GM23338 (cell line): ENCODE measurements at regions not wholly inside any gene's neighbourhood (a gene's known extent, or its start where the extent isn't known, plus 50 kb on each side); places are given as distances from the start of the nearest gene placed in this dataset.

Source experiments
- ATAC-seq: fragments of 200-7000 bp; cut with Tn5 transposase; 3 replicates; pipeline ENCODE4 v1.9.1; 2020
- DNase-seq: peaks from one replicate; pipeline ENCODE4 v3.0.0-alpha.2; 2015; ENCODE audit warnings: low spot score
- H2AFZ ChIP-seq: fragments of 200-600 bp; sonication (generic); 2 replicates; pipeline ENCODE4 v1.8.0; 2016; ENCODE audit warnings: antibody characterized with exemption, mild to moderate bottlenecking, moderate library complexity
- H3F3A ChIP-seq: fragments of 200-600 bp; sonication (generic); replicated peaks from 2 replicates; pipeline ENCODE4 v1.8.0; 2017; ENCODE audit warnings: antibody characterized with exemption, mixed run types, low read depth
- H3K27ac ChIP-seq: fragments of 200-600 bp; sonication (generic); 2 replicates; pipeline ENCODE4 v1.6.1; 2016; ENCODE audit warnings: low read depth
- H3K27me3 ChIP-seq: fragments of 200-600 bp; sonication (generic); 2 replicates; pipeline ENCODE4 v1.8.0; 2016; ENCODE audit warnings: mild to moderate bottlenecking, mixed run types, moderate library complexity; ENCODE audit not compliant: insufficient read depth
- H3K36me3 ChIP-seq: fragments of 200-600 bp; sonication (generic); 2 replicates; pipeline ENCODE4 v1.8.0; 2016; ENCODE audit warnings: mild to moderate bottlenecking; ENCODE audit not compliant: insufficient read depth
- H3K4me1 ChIP-seq: fragments of 200-600 bp; sonication (generic); 2 replicates; pipeline ENCODE4 v1.8.0; 2016; ENCODE audit warnings: mild to moderate bottlenecking, moderate library complexity; ENCODE audit not compliant: insufficient read depth
- H3K4me2 ChIP-seq: fragments of 200-600 bp; sonication (generic); 2 replicates; pipeline ENCODE4 v1.7.1; 2017; ENCODE audit warnings: mixed run types
- H3K4me3 ChIP-seq: fragments of 200-600 bp; sonication (generic); 2 replicates; pipeline ENCODE4 v1.6.1; 2016; ENCODE audit warnings: mixed run types
- H3K79me2 ChIP-seq: fragments of 200-600 bp; sonication (generic); replicated peaks from 2 replicates; pipeline ENCODE4 v1.8.0; 2017; ENCODE audit warnings: mild to moderate bottlenecking; ENCODE audit not compliant: insufficient read depth
- H3K9me2 ChIP-seq: fragments of 200-600 bp; sonication (generic); 2 replicates; pipeline ENCODE4 v1.8.0; 2017; ENCODE audit not compliant: insufficient read depth
- H4K20me1 ChIP-seq: fragments of 200-600 bp; sonication (generic); replicated peaks from 2 replicates; pipeline ENCODE4 v1.8.0; 2017; ENCODE audit warnings: mild to moderate bottlenecking; ENCODE audit not compliant: insufficient read depth
- H3K27ac Mint-ChIP-seq: 2 replicates; pipeline ENCODE4 v1.8.0; 2020; ENCODE audit warnings: inconsistent platforms, mild to moderate bottlenecking, moderate library complexity, mixed read lengths
- H3K27me3 Mint-ChIP-seq: 3 replicates; pipeline ENCODE4 v1.8.0; 2022; ENCODE audit warnings: low read depth, mild to moderate bottlenecking, moderate library complexity, mixed read lengths, inconsistent platforms; ENCODE audit not compliant: insufficient read depth, poor library complexity
- H3K36me3 Mint-ChIP-seq: 3 replicates; pipeline ENCODE4 v1.8.0; 2021; ENCODE audit warnings: low read depth, mild to moderate bottlenecking, inconsistent platforms, moderate library complexity, mixed read lengths
- H3K4me1 Mint-ChIP-seq: 3 replicates; pipeline ENCODE4 v1.8.0; 2020; ENCODE audit warnings: mild to moderate bottlenecking, inconsistent platforms, mixed read lengths
- H3K4me3 Mint-ChIP-seq: 3 replicates; pipeline ENCODE4 v1.8.0; 2021; ENCODE audit warnings: moderate library complexity, mild to moderate bottlenecking, inconsistent platforms, mixed read lengths
- H3K9me3 Mint-ChIP-seq: 3 replicates; pipeline ENCODE4 v1.8.0; 2020; ENCODE audit warnings: moderate library complexity, mild to moderate bottlenecking, inconsistent platforms, mixed read lengths
- CREB1 ChIP-seq: fragments of 250-450 bp; sonication (Bioruptor Pico); IDR thresholded peaks from 2 replicates; pipeline ENCODE4 v1.5.0; 2020; ENCODE audit warnings: low read depth, mild to moderate bottlenecking, moderate library complexity
- EZH2 ChIP-seq: fragments of 200-600 bp; sonication (generic); IDR thresholded peaks from one replicate; pipeline ENCODE4 v1.8.0; 2017; ENCODE audit warnings: antibody characterized with exemption, mild to moderate bottlenecking, low read depth; ENCODE audit not compliant: unreplicated experiment
- EZH2phosphoT487 ChIP-seq: fragments of 200-600 bp; sonication (generic); IDR thresholded peaks from one replicate; pipeline ENCODE4 v1.8.1; 2018; ENCODE audit warnings: antibody characterized with exemption; ENCODE audit not compliant: unreplicated experiment
- NANOG ChIP-seq: IDR thresholded peaks from 2 replicates; pipeline ENCODE4 v1.6.1; 2016; ENCODE audit warnings: antibody characterized with exemption, borderline replicate concordance
- POLR2AphosphoS5 ChIP-seq: IDR thresholded peaks from 2 replicates; pipeline ENCODE4 v1.6.1; 2016; ENCODE audit warnings: antibody characterized with exemption, low read depth
- STAT1 ChIP-seq: IDR thresholded peaks from one replicate; pipeline ENCODE4 v1.6.1; 2016; ENCODE audit warnings: antibody characterized with exemption; ENCODE audit not compliant: unreplicated experiment
- TF ChIP-seq, protein P1 (sequence below): IDR thresholded peaks from 2 replicates; pipeline ENCODE4 v1.6.1; 2016; ENCODE audit warnings: antibody characterized with exemption
- TF ChIP-seq, protein P2 (sequence below): fragments of 250-450 bp; sonication (Bioruptor Pico); IDR thresholded peaks from 2 replicates; pipeline ENCODE4 v1.5.0; 2020; ENCODE audit warnings: mild to moderate bottlenecking, moderate library complexity

DNA sequence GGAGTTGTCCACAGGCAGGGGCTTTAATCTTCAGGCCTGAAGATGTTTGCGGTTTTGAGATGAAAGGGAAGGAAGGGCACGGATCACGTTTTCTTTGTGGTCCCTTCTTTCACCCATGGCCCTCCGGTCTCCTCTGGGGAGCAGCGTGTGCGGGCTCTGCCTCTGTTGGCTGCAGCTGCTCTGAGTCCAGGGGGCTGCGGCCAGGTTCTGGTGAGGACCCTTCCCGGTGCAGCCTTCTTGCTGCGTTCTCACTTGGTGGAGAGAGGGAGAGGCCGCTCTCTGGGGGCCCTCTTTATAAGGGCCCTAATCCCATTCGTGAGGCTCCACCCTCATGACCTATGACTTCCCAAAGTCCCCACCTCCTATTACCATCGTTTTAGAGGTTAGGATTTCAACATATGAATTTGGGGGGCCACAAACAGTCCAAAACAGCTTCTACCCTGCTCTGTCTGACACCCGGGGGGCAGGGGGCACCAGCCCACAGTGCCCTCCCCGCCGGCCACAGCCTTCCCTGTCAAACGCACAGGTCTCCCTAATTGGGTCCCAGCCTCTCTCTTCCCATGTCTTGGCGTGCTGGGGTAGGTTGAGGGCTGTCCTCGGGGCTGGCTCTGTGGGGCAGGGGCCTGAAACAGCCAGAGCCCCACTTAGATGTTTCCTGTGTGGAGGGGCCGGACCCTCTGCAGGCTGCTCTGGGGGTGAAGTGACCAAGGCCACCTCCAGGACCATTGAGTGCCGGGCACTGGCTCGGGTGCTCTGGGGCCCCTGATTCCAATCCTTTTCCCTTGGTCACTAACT, 100.1 kb upstream of the C1orf174 start (continued):
- TF ChIP-seq STAT1 (no peak), EZH2phosphoT487 (no peak)
- TF ChIP-seq, protein P1, sequence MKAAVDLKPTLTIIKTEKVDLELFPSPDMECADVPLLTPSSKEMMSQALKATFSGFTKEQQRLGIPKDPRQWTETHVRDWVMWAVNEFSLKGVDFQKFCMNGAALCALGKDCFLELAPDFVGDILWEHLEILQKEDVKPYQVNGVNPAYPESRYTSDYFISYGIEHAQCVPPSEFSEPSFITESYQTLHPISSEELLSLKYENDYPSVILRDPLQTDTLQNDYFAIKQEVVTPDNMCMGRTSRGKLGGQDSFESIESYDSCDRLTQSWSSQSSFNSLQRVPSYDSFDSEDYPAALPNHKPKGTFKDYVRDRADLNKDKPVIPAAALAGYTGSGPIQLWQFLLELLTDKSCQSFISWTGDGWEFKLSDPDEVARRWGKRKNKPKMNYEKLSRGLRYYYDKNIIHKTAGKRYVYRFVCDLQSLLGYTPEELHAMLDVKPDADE, result no peak

DNA sequence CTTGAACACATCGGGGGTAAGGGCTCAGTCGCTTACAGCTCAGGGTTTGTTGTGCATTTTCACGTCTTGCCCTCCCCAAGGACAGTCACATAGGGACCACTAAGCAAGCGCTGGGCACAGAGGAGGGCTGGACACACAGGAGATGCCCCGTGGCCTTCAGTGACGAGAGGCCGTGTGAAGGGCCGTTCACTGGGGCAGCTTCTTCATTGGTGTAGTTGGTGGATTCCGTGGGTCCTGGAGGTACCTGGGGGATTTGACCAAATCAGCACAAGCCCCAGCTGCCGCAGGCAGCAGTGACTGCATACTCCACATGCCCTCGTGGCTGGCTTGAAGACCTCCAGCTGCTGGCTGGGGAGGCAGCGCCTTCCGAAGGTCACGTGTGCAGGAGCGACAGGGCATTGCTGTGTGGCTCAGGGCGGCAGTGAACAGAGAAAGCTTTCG, 100.8 kb upstream of the C1orf174 start:
- no peak for ATAC-seq
- H3K9me3 Mint-ChIP-seq, result peaks cover 90% of the 10 kb centered on the region

More for the DNA sequence above, 100.8 kb upstream of the C1orf174 start:
- Mint-ChIP-seq H3K4me1 (no peaks in the 10 kb centered on the region), H3K27me3 (peaks cover 9% of the 10 kb centered on the region), H3K4me3 (no peak overlapping the region), H3K27ac (no peak overlapping the region), H3K36me3 (peaks cover 12% of the 10 kb centered on the region; the same call in 1 of the 3 replicates)
- Histone ChIP-seq H2AFZ (no peak overlapping the region), H3K79me2 (no peaks in the 10 kb centered on the region), H3K4me2 (no peak overlapping the region), H3K36me3 (no peaks in the 10 kb centered on the region), H3K27ac (no peak overlapping the region), H3K4me1 (no peaks in the 10 kb centered on the region), H3F3A (no peaks in the 10 kb centered on the region), H4K20me1 (no peaks in the 10 kb centered on the region), H3K27me3 (no peaks in the 10 kb centered on the region), H3K9me2 (no peaks in the 10 kb centered on the region), H3K4me3 (no peak overlapping the region)
- TF ChIP-seq EZH2 (no peak), POLR2AphosphoS5 (no peak), NANOG (no peak), CREB1 (CRISPR knock-in tag) (no peak)
- TF ChIP-seq, protein P1, result no peak
- TF ChIP-seq, protein P2, sequence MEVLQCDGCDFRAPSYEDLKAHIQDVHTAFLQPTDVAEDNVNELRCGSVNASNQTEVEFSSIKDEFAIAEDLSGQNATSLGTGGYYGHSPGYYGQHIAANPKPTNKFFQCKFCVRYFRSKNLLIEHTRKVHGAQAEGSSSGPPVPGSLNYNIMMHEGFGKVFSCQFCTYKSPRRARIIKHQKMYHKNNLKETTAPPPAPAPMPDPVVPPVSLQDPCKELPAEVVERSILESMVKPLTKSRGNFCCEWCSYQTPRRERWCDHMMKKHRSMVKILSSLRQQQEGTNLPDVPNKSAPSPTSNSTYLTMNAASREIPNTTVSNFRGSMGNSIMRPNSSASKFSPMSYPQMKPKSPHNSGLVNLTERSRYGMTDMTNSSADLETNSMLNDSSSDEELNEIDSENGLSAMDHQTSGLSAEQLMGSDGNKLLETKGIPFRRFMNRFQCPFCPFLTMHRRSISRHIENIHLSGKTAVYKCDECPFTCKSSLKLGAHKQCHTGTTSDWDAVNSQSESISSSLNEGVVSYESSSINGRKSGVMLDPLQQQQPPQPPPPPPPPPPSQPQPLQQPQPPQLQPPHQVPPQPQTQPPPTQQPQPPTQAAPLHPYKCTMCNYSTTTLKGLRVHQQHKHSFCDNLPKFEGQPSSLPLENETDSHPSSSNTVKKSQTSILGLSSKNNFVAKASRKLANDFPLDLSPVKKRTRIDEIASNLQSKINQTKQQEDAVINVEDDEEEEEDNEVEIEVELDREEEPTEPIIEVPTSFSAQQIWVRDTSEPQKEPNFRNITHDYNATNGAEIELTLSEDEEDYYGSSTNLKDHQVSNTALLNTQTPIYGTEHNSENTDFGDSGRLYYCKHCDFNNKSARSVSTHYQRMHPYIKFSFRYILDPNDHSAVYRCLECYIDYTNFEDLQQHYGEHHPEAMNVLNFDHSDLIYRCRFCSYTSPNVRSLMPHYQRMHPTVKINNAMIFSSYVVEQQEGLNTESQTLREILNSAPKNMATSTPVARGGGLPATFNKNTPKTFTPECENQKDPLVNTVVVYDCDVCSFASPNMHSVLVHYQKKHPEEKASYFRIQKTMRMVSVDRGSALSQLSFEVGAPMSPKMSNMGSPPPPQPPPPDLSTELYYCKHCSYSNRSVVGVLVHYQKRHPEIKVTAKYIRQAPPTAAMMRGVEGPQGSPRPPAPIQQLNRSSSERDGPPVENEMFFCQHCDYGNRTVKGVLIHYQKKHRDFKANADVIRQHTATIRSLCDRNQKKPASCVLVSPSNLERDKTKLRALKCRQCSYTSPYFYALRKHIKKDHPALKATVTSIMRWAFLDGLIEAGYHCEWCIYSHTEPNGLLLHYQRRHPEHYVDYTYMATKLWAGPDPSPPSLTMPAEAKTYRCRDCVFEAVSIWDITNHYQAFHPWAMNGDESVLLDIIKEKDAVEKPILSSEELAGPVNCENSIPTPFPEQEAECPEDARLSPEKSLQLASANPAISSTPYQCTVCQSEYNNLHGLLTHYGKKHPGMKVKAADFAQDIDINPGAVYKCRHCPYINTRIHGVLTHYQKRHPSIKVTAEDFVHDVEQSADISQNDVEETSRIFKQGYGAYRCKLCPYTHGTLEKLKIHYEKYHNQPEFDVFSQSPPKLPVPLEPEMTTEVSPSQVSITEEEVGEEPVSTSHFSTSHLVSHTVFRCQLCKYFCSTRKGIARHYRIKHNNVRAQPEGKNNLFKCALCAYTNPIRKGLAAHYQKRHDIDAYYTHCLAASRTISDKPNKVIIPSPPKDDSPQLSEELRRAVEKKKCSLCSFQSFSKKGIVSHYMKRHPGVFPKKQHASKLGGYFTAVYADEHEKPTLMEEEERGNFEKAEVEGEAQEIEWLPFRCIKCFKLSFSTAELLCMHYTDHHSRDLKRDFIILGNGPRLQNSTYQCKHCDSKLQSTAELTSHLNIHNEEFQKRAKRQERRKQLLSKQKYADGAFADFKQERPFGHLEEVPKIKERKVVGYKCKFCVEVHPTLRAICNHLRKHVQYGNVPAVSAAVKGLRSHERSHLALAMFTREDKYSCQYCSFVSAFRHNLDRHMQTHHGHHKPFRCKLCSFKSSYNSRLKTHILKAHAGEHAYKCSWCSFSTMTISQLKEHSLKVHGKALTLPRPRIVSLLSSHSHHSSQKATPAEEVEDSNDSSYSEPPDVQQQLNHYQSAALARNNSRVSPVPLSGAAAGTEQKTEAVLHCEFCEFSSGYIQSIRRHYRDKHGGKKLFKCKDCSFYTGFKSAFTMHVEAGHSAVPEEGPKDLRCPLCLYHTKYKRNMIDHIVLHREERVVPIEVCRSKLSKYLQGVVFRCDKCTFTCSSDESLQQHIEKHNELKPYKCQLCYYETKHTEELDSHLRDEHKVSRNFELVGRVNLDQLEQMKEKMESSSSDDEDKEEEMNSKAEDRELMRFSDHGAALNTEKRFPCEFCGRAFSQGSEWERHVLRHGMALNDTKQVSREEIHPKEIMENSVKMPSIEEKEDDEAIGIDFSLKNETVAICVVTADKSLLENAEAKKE (CRISPR knock-in tag), result no peak
- no peak for DNase-seq
